GM21529 (cell line): ENCODE measurements at regions not wholly inside any gene's neighbourhood (a gene's known extent, or its start where the extent isn't known, plus 50 kb on each side); places are given as distances from the start of the nearest gene placed in this dataset.
"Not testable (repeated sequence)": the region's sequence is repeated elsewhere in the genome, so short reads cannot be mapped to it uniquely, and the experiment has no call there.

Experiments
- ATAC-seq: cut with Tn5 transposase; IDR thresholded peaks from one replicate; pipeline ENCODE4 v1.9.1; 2021; ENCODE audit not compliant: unreplicated experiment

DNA sequence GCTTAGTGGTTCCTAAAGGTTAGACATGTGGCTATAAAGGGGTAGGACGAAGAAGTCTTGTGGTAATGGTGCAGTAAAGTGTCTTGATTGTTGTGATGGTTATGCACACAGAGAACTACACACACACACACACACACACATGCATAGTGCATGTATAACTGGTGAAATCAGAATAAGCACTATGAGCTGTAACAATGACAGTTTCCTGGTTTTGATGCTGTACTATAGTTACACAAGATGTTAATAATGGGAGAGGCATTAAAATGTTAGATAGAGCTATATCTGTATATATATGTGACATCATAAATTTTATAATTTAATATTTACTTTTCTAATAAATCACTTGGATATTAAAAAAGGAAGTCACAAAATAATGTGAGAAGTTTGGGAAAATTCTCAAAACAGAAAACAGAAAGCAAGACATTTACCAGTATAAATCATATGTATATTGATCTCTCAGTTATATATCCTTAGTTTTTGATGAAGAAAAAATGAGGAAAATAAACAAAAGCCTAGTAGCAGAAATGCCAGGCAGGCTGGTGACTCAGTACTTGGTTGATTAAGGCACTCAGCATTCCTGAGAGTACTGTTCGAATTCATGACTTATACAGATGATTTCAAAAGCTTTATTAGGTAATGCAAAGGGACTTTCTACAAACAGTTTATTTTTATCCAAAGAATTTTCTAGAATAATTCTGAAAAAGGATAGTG, 350.5 kb upstream of the DAB2 start:
- ATAC-seq: no peak

DNA sequence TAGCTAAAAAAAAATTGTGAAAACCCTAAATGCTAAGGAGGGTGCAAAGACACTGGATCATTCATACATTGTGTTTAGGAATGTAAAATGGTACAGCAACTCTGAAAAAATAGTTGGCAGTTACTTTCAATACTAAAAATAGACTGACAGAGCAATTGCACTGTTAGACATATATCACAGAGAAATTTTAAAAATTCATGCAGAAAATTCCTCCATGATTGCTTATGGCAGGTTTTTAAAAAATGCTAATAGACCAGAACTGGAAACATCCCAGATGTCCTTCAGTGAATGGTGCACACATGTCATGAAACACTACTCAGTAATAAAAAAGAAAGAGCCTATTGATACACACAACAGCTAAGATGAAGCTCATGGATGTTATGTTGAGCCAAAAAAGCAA, 349.8 kb upstream of the DAB2 start:
- no peak for ATAC-seq

DNA sequence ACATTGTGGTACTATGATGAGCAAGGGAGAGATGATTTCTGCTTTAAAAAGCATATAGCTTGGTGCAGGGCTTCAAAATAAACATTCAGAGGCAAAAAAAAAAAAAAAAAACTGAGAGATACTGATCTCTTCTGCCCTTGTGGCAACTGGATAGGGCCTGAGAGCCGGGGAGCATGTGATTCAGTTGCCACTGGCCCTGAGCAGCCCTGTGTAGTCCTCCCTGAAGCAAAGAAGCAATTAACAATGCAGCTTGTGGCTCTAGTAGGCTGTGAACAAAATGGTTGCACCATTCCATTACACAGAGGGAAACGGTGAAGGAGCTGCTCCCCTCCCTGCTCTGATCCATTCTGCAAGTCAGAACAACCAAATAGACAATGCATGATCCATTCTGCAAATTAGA, 347.5 kb upstream of the DAB2 start:
- ATAC-seq: no peak

DNA sequence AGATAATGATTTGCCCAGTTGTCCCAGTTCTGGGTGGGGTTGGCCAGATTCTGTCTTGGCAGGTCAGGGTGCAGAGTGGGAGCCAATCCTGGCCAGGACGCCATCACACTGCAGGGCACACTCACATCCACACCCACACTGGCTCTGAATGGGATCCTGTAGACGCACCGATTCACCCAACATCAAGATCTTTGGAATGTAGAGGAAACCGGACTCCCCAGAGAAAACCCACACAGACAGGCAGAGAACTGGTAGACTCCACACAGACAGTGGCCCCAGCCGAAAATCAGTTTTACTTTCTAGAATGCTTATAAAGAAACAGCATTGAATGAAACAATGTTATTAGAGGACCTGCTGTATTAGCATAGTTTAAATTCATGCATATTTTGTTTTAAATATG, 343.1 kb upstream of the DAB2 start:
- ATAC-seq: no peak

DNA sequence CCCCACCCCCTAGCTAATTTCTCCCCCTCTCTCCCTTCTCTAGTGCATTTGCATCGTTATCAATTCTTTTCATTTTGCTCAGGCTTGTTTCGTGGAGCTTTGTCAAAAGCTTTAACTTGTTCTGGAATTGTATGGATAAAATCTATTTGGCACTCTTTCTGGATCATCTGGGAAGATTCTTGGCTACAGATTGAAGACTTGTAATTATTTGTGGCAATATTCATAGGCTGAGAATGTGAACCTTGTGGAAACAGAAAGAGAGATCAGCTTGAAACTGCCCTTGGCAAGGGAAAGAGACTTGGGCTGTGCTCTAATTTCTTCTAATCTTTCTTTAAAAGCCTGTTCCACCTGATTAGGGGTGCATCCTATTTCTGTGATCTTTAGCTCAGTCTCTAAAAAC, 340.6 kb upstream of the DAB2 start:
- no peak for ATAC-seq

DNA sequence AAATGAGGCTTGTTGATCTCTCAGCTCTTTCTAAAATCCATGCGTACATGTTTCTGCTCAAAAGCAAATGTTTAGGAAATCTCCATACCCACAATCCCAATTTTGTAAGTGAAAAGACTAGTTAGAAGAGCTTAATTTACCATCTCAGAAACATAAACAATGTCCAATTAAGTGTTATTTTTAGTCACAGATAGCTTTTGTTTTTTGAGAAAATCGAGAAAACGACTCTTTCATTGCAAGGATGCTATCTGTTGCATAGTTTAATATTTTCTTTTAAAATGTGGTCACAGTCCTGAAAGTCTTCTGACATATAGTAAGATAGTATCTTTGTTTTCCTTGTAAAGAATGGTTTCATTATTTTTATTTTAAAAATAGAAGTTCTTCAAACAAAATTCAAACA, 338.0 kb upstream of the DAB2 start:
- ATAC-seq: no peak

DNA sequence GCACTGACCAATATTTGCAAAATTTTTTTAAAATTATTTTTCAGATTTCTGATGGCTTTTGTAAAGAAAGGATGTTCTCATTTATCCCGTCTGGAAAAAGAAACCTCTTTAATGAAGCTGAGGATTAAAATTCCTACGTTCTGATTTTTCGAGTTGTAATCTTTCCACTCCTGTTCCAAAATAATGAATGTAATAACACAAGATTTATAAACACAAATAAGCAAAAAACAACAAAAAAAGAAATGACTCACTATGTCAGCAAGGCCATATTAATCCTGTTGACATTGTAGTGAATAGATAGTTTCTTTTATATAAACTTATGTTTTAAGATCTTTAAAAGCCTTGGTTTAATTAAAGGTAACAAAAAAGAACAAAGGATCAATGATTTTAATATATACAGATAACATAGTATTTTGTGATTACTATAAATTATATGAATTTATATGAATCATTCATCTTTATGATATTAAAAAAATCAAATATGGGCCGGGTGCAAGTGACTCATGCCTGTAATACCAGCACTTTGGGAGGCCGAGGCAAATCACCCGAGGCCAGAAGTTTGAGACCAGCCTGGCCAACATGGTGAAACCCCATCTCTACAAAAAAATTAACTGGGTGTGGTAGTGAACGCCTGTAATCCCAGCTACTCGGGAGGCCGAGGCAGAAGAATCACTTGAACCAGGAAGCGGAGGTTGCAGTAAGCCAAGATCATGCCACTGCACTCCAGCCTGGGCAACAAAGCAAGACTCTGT, 336.6 kb upstream of the DAB2 start:
- ATAC-seq: no peak

DNA sequence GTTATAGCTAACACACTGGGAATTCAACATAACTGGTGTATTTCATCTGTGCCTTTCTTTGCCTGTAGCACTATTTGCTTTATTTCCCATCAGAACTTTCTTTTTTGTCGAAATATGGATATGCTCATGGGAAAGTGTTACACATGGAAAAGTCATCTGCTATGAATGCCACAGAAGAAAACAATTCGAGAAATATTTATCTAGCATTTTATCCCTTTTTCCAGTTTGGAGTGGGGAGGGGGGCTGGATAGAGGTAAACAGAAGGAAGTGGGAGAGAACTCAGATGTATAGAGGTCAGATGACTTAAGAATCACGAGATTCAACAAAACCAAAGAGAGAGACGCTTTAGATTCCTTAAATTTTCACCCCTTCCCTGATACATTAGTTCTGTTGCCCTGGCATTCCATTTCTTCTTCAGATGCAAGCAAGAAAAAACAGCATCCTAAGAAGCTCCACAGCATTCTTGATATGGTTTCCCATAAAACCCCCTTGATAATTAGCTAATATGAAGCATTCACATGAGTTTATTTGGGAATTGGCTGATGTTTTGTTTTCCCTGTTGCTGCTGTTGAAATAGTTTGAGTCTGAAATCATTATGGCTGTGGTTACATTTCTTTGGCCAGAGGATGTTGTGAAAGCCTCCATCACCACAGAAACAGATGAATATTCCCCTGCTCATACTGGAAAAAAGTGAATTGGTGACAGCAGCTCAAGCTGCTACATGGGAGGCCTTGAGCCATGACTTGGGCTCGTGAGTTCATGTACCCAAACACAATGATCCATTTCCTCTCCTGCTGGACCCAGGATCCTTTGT, 335.8 kb upstream of the DAB2 start:
- ATAC-seq: no peak

DNA sequence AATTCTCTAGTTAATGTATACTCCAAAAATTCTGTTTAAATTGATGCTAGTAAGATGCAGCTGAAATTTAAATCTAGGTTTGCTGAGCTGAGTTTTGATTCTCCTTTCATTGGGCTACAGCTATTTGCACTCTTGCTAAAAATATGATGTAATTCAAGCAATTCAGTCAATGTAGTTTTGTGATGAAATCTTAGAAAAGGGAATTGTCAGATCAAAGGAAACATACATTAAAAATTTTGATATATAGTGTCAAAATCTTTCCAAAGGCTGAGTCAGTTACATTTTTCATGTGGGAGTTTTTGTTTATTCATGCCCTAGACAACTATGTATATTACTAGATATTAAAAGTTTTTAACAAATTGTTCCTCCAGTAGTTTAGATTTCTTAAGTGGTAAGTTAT, 334.9 kb upstream of the DAB2 start:
- no peak for ATAC-seq

DNA sequence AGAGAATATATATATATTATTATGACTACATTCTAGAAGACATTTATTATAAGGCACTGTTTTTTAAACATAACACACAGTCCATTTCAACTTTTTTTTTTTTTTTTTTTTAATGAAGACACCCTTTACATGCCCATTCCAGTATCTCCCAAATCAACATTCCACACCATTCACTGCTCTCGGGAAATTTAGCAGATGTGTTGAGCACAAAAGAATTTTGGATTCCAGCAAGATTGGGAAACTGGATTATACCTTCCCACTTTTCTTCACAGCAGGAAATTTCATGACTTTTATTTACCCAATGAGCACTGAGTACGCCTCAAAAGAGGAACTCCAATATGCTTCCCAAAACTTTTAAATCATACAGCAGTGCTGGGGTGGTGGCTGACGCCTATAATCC, 333.6 kb upstream of the DAB2 start:
- ATAC-seq: no peak

DNA sequence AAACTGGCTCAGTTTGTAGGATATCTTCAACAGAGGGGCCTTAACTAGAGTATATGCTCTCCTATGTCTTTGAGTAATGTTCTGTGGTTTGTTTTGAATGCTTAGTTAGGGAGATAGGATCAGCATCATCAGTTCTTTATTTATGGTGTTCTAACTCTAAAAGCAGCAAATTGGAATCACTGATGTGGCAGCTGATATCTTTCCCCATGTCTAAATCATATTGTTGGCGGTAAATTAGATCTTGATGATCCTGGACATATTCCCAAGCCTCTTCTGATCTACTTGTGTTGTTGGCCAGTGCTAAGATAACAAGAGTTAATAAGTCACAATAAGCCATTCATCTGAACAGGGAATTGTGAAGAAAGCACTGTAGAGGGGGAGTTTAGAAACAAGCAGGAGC, 332.4 kb upstream of the DAB2 start:
- ATAC-seq: no peak

DNA sequence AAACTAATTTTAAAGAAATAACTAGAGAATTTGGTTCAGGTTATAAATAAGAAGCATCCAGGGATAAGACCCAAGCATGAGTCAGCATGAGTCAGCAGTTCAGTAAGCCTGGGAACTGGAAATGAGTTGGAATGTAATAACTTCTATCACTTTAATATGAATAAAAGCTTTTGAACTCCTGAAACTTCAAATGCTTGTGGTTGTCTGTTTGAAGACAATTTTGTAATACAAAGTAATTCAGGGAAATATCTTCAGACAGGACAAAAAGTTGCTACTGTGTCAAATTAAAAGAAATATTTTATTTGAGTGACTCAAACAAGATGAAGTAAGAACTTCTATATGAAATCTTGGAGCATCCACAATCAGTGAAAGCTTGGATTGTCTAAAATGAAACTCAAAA, 331.2 kb upstream of the DAB2 start:
- no peak for ATAC-seq

DNA sequence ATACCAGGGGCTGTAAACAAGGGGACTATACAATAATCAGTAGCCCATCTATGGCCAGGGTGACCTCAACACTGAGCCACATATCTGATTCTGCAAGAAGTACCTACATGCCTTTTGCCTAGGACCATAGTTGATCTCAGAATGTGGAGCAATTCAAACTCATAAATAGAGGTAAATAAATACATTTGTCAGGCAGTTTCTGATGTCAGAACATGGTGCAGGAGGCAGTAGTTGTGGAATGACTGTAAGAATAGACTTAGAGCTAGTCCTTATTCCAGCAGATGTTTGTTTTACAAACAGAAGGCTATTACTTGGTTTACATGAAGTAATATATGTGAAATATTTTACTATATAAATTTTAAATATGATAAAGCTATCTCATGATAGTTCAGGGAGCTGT, 330.7 kb upstream of the DAB2 start:
- ATAC-seq: no peak

DNA sequence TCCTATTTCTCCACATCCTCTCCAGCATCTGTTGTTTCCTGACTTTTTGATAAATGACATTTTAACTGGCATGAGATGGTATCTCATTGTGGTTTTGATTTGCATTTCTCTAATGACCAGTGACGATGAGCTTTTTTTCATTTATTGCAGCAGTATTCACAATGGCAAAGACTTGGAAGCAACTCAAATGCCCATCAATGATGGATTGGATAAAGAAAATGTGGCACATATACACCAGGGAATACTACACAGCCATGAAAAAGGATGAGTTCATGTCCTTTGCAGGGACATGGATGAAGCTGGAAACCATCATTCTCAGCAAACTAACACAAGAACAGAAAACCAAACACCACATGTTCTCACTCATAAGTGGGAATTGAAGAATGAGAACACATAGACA, 329.0 kb upstream of the DAB2 start:
- ATAC-seq: not testable (repeated sequence)

DNA sequence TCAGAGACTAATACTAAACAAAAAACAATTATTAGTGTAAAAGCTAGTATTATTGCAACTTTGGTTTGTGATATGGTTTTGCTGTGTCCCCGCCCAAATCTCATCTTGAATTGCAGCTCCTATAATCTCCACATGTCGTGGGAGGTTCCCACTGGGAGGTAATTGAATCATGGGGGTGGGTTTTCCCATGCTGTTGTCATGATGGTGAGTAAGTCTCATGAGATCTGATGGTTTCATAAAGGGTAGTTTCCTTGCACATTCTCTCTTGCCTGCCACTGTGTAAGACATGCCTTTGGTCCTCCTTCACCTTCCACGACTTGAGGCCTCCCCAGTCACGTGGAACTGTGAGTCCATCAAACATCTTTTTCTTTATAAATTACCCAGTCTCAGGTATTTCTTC, 325.9 kb upstream of the DAB2 start:
- ATAC-seq: no peak

DNA sequence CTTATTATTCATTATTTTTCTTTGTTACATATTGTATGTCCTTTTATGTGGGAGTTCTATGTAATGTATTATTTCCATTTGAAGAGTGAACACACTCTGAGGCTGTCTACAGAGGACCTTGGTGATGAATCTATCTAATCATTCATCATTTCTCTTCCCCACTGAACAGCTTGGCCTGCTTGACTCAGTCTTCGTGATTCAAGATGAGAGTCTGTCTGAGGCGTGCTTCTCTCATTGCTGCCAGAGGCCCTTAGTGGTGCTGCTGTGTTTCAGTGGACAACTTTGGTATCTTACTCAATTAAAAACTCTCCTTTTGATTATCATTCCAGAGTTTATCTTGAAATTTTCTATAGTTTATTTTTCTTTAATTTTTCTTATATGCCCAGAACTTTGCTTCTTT, 318.1 kb upstream of the DAB2 start:
- no peak for ATAC-seq

DNA sequence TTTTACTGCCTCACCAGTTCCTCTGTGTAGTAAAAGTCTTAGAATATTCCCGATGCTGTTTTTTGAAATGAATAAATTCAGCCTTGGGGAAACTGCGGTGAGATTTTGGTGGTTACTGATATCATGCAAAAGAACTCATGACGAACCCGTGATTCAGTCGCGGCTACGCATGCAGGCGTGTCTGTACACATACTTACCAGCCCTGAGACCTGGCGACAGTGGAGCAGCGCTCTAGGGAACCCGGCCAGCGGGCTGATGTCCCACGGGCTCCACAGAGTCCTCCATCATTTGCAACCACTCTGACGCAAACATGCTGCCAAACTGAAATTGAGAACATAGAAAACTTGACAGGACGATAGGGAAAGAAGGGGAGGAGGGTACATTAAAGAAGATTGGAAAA, 315.6 kb upstream of the DAB2 start:
- ATAC-seq: no peak

DNA sequence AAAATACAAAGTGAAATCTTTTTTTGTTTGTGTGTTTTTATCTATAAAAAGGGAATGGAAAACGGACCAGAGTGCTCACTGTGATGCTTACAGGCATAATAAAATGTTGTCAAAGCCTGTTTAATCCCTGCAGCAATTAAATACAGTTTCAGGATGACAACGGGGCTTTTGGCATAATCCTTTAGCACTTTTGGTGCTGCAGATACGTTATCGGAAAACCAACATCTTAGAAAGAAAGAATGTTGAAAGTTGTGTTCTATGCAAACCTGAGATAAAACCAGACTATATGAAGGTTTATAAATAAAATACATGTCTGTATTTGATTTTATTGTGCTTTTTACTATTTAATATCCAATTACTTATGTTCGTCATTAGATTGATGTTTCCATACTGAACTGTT, 307.4 kb upstream of the DAB2 start:
- ATAC-seq: no peak

DNA sequence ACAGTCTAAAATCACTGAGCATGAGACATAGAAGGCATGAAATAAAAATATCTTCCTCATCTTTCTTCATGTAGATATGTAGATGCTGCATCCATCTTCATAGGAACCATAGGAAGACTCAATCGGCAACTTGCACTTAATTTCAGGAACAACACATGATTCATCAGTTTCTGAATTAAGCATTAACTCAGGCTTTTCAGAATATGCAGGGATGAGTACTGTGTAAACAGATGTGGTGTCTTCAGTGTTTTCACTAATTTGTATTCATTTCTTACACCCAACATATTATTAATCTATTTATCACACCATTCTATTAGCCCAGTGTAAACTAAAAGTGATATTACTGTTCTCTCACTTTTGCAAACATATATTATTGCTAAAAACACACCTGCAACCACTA, 305.9 kb upstream of the DAB2 start:
- no peak for ATAC-seq

DNA sequence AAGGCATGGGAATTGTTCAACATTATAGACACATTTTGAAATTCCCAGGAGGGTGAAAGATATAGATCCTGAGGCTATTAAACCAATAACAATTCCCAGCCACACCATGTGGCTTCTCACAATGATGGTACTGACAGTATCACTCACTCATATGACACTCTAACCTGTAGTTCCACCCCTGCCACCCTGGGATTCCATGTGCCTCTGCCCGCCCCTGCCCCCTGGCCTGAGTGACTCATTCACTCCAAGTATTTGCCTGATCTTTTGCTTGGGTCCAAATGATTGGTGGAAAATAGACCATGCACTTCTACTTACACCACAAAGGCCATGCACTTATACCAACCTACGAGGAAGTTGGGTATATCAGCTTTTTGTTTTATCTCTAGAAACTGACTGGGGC, 305.2 kb upstream of the DAB2 start:
- ATAC-seq: no peak

DNA sequence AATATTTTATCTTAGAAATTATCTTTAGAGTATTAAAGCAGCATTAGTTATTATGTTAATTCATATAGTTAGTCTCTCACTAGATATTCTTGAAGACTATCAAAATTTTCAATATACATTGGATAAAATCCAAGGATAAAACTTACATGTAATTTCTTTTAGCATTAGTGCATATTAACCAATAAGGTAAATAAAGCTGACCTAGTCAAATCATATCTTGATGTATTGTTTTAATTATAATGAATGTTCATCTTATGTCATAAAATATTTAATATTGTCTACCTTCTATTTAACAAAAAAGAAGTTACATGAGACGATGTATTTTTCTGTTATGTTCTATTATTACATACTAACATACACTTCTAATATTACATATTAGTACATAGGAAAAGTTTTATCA, 301.7 kb upstream of the DAB2 start:
- ATAC-seq: no peak

DNA sequence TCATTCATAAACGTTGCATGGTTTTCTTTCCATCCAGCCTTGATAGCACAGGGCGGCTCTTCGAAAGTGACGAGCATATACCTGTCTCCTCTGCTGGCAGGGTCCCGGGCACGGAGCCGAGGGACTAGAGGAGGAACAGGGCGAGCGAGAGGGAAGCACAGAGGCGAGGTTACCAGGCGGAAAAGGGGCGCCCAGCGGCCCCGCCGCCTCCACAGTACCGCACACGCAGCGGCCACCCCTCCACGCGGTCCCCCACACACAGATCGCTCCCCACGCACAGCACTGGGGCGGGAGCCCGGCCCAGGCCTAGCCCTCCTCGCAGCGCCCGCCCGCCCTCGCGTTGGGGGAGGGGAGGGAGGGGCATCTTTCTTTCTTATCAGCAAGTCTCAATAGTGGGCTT, 296.6 kb upstream of the DAB2 start:
- no peak for ATAC-seq
